Lung (tissue), 11 donors: ENCODE measurements at regions not wholly inside any gene's neighbourhood (a gene's known extent, or its start where the extent isn't known, plus 50 kb on each side); places are given as distances from the start of the nearest gene placed in this dataset.
A peak's percentile ranks its signal among the peaks of the same experiment; 100 is the strongest.

Source experiments
- ATAC-seq: fragments of 200-7000 bp; cut with Tn5 transposase; one replicate; pipeline ENCODE4 v1.9.1; 2020; ENCODE audit warnings: moderate number of reproducible peaks; ENCODE audit not compliant: insufficient read depth, low FRiP score
- DNase-seq, 3 donors: peaks; one replicate each; pipeline ENCODE4 v3.0.0-alpha.2; 2013 to 2017
- H3K27ac ChIP-seq, 2 donors: one replicate each; pipeline ENCODE4 v1.5.1; 2013; ENCODE audit warnings: mild to moderate bottlenecking in 2 of 2, moderate library complexity in 2 of 2, control low read depth in 1 of 2, inconsistent platforms in 1 of 2, low read depth in 1 of 2, low read length in 1 of 2
- H3K27me3 ChIP-seq, 3 donors: one replicate each; pipeline ENCODE4 v1.5.1; 2013; ENCODE audit warnings: low read length in 2 of 3; ENCODE audit not compliant: control insufficient read depth in 3 of 3, insufficient read depth in 3 of 3
- H3K36me3 ChIP-seq, 4 donors: one replicate each; pipeline ENCODE4 v1.5.1; 2013; ENCODE audit warnings: low read length in 4 of 4, mild to moderate bottlenecking in 1 of 4, moderate library complexity in 1 of 4; ENCODE audit not compliant: control insufficient read depth in 4 of 4, insufficient read depth in 4 of 4
- H3K4me1 ChIP-seq, 5 donors: one replicate each; pipeline ENCODE4 v1.5.1; 2013; ENCODE audit warnings: low read length in 5 of 5, mild to moderate bottlenecking in 2 of 5, moderate library complexity in 1 of 5; ENCODE audit not compliant: control insufficient read depth in 5 of 5, insufficient read depth in 5 of 5
- H3K4me3 ChIP-seq: one replicate; pipeline ENCODE4 v1.5.1; 2013; ENCODE audit warnings: mild to moderate bottlenecking, control low read depth, moderate library complexity
- H3K9ac ChIP-seq, 2 donors: one replicate each; pipeline ENCODE4 v1.5.1; 2013; ENCODE audit warnings: low read length in 2 of 2, control low read depth in 1 of 2; ENCODE audit not compliant: insufficient read depth in 1 of 2
- H3K9me3 ChIP-seq, 4 donors: one replicate each; pipeline ENCODE4 v1.5.1; 2013; ENCODE audit warnings: low read length in 3 of 4, mild to moderate bottlenecking in 1 of 4, moderate library complexity in 1 of 4; ENCODE audit not compliant: control insufficient read depth in 4 of 4, insufficient read depth in 3 of 4
- CTCF ChIP-seq: IDR thresholded peaks from 2 replicates; pipeline ENCODE4 v1.5.1; 2012; ENCODE audit warnings: mild to moderate bottlenecking; ENCODE audit errors: control extremely low read depth, extremely low read depth
- WGBS, 2 donors: extraction: QIAGEN DNeasy Blood & Tissue Kit; methylation state at CpG; one replicate each; pipeline ENCODE4 v1.1.7; 2013; 5-methylcytosine and 5-hydroxymethylcytosine counted together
- donor health status: control.
- donor health status: control.
- donor health status: Bipolar disorder and iron deficiency.
- donor health status: healthy.
- donor health status: DM: yes; HTN: yes; CAD: no.

- no peak overlapping the region for H3K4me3 ChIP-seq
- H3K27me3 ChIP-seq = no peaks in the 10 kb centered on the region
- H3K4me1 ChIP-seq = peaks cover 0 to 26% (median 4%) of the 10 kb centered on the region in 5 donors
- no peak for ATAC-seq
- peak overlapping the region in 1 of 2 donors; percentile 45 for H3K27ac ChIP-seq
- no peaks in the 10 kb centered on the region for H3K36me3 ChIP-seq
- H3K9ac ChIP-seq = no peak overlapping the region
- TF ChIP-seq CTCF = no peak
- no peaks in the 10 kb centered on the region for H3K9me3 ChIP-seq
- WGBS, 2 donors = 89 to 94% methylated on average over 3 of the region's 3 CpGs
- no peak for DNase-seq
These were observed 944.0 kb upstream of the CITED2 start for GRCh38 chr6:140318408-140318807.

- DNase-seq = no peak
- Histone ChIP-seq H3K4me3 (no peak overlapping the region), H3K27ac (peak overlapping the region in 1 of 2 donors; percentile 45), H3K9me3 (no peaks in the 10 kb centered on the region), H3K36me3 (no peaks in the 10 kb centered on the region), H3K9ac (no peak overlapping the region), H3K27me3 (no peaks in the 10 kb centered on the region), H3K4me1 (peaks cover 0 to 26% (median 4%) of the 10 kb centered on the region in 5 donors)
- ATAC-seq = no peak
- WGBS, 2 donors = 84 to 88% methylated on average over 2 of the region's 2 CpGs
- TF ChIP-seq CTCF = no peak
These were observed 943.5 kb upstream of the CITED2 start for GRCh38 chr6:140317950-140318349.

GRCh38 chr6:140316966-140317365 is 942.5 kb upstream of the CITED2 start:
- peaks cover 0 to 25% (median 4%) of the 10 kb centered on the region in 5 donors for H3K4me1 ChIP-seq
- H3K4me3 ChIP-seq = no peak overlapping the region
- H3K36me3 ChIP-seq = no peaks in the 10 kb centered on the region
- no peak overlapping the region for H3K9ac ChIP-seq
- H3K27ac ChIP-seq = no peak overlapping the region
- H3K27me3 ChIP-seq = no peaks in the 10 kb centered on the region
- H3K9me3 ChIP-seq = peaks cover 0 to 2% (median 0%) of the 10 kb centered on the region in 4 donors
- ATAC-seq = no peak
- WGBS, 2 donors = 91 to 92% methylated on average over 4 of the region's 4 CpGs
- no peak for TF ChIP-seq CTCF
- no peak for DNase-seq

GRCh38 chr6:140314682-140315081 is 940.2 kb upstream of the CITED2 start:
- no peaks in the 10 kb centered on the region for H3K36me3 ChIP-seq
- no peaks in the 10 kb centered on the region for H3K27me3 ChIP-seq
- no peak overlapping the region for H3K27ac ChIP-seq
- no peak overlapping the region for H3K4me3 ChIP-seq
- H3K4me1 ChIP-seq = peaks cover 0 to 6% (median 0%) of the 10 kb centered on the region in 5 donors
- H3K9me3 ChIP-seq = peaks cover 0 to 2% (median 0%) of the 10 kb centered on the region in 4 donors
- ATAC-seq (no peak), DNase-seq (no peak)
- 89 to 91% methylated on average over 2 of the region's 2 CpGs for WGBS, 2 donors
- no peak overlapping the region for H3K9ac ChIP-seq
- TF ChIP-seq CTCF = no peak
